ENCODE measurements at regions not wholly inside any gene's neighbourhood (a gene's known extent, or its start where the extent isn't known, plus 50 kb on each side); places are given as distances from the start of the nearest gene placed in this dataset.

GRCh38 chr18:61719671-61720070 lies 173.1 kb downstream of the RNF152 start:
- Histone ChIP-seq H3K9me3 (no peaks in the 10 kb centered on the region), H3K27ac (no peak overlapping the region), H3K27me3 (no peaks in the 10 kb centered on the region), H3K4me3 (no peak overlapping the region), H3K4me1 (no peaks in the 10 kb centered on the region), H3K36me3 (no peaks in the 10 kb centered on the region)
- 64 to 96% (median 81%) methylated on average over 1 of the region's 1 CpG for WGBS, 5 donors
- no peak for DNase-seq
- intact Hi-C loops (cut with DNase I; ENCODE audit: low total_unique reads): no loop called here
- no peak for TF ChIP-seq EP300 (IDR thresholded peaks at IDR 0.05)
- no peak for TF ChIP-seq CTCF (IDR thresholded peaks at IDR 0.05)
- TF ChIP-seq POLR2A (IDR thresholded peaks at IDR 0.05): no peak
- no peak for TF ChIP-seq POLR2AphosphoS5 (IDR thresholded peaks at IDR 0.05)

- H3K36me3 ChIP-seq: no peaks in the 10 kb centered on the region
- no peaks in the 10 kb centered on the region for H3K9me3 ChIP-seq
- 85 to 89% (median 86%) methylated on average over 3 of the region's 3 CpGs for WGBS, 5 donors
- H3K4me1 ChIP-seq: no peaks in the 10 kb centered on the region
- H3K27ac ChIP-seq: no peak overlapping the region
- no peak for DNase-seq
- TF ChIP-seq EP300 (IDR thresholded peaks at IDR 0.05): no peak
- no peak for TF ChIP-seq POLR2AphosphoS5 (IDR thresholded peaks at IDR 0.05)
- TF ChIP-seq CTCF (IDR thresholded peaks at IDR 0.05): no peak
- TF ChIP-seq POLR2A (IDR thresholded peaks at IDR 0.05): no peak
- no peaks in the 10 kb centered on the region for H3K27me3 ChIP-seq
- no peak overlapping the region for H3K4me3 ChIP-seq
- intact Hi-C loops (cut with DNase I; ENCODE audit: low total_unique reads): no loop called here
These were observed 173.9 kb downstream of the RNF152 start for GRCh38 chr18:61718944-61719343.

- no peak overlapping the region for H3K27ac ChIP-seq
- DNase-seq: peak in 1 of 2 donors; percentile 19
- intact Hi-C loops (cut with DNase I; ENCODE audit: low total_unique reads): no loop called here
- no peaks in the 10 kb centered on the region for H3K9me3 ChIP-seq
- no peaks in the 10 kb centered on the region for H3K4me1 ChIP-seq
- TF ChIP-seq POLR2AphosphoS5 (IDR thresholded peaks at IDR 0.05): no peak
- no peak for TF ChIP-seq POLR2A (IDR thresholded peaks at IDR 0.05)
- no peak for TF ChIP-seq EP300 (IDR thresholded peaks at IDR 0.05)
- TF ChIP-seq CTCF (IDR thresholded peaks at IDR 0.05): no peak
- H3K4me3 ChIP-seq: no peak overlapping the region
- no peaks in the 10 kb centered on the region for H3K36me3 ChIP-seq
- H3K27me3 ChIP-seq: no peaks in the 10 kb centered on the region
- WGBS, 5 donors: 33 to 60% (median 46%) methylated on average over 1 of the region's 1 CpG
These were observed 178.4 kb downstream of the RNF152 start for GRCh38 chr18:61714421-61714820.

GRCh38 chr18:61713502-61713901 lies 179.3 kb downstream of the RNF152 start:
- Histone ChIP-seq H3K27me3 (no peaks in the 10 kb centered on the region), H3K27ac (no peak overlapping the region), H3K4me1 (no peaks in the 10 kb centered on the region), H3K9me3 (no peaks in the 10 kb centered on the region), H3K36me3 (no peaks in the 10 kb centered on the region), H3K4me3 (no peak overlapping the region)
- intact Hi-C loops (cut with DNase I; ENCODE audit: low total_unique reads): no loop called here
- no peak for DNase-seq
- TF ChIP-seq POLR2AphosphoS5 (IDR thresholded peaks at IDR 0.05) (no peak), POLR2A (IDR thresholded peaks at IDR 0.05) (no peak), CTCF (IDR thresholded peaks at IDR 0.05) (no peak), EP300 (IDR thresholded peaks at IDR 0.05) (no peak)
